ENCODE measurements at regions not wholly inside any gene's neighbourhood (a gene's known extent, or its start where the extent isn't known, plus 50 kb on each side); places are given as distances from the start of the nearest gene placed in this dataset.

DNA sequence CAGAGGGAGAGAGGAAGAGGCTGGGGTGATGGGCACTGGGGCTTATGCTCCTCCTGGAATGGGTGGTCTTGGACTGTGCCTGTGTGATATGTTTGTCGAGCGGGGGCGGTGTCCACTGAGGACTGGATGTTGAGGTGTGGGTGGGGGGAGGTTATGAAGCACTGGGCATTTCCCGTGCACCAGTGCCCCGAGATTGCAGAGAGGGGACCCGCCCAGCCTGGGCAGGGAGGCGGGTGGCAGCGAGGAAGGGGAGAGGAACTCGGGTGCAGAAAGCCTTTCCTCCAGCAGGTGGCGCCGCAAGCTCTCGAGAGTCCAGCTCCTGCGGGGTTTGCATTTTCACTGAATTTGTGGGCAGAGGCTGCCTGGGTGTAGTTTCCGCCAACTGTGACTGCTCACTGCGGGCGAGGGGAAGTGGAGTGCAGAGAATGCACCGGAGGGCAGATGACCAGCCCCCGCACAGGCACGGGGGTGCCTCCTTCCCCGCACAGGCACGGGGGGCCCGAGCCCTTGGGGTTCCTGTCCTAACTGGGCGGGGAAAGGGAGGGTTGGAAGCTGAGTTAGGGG, 190.6 kb downstream of the SEC14L1 start (continued):
- TF ChIP-seq, protein P1, sequence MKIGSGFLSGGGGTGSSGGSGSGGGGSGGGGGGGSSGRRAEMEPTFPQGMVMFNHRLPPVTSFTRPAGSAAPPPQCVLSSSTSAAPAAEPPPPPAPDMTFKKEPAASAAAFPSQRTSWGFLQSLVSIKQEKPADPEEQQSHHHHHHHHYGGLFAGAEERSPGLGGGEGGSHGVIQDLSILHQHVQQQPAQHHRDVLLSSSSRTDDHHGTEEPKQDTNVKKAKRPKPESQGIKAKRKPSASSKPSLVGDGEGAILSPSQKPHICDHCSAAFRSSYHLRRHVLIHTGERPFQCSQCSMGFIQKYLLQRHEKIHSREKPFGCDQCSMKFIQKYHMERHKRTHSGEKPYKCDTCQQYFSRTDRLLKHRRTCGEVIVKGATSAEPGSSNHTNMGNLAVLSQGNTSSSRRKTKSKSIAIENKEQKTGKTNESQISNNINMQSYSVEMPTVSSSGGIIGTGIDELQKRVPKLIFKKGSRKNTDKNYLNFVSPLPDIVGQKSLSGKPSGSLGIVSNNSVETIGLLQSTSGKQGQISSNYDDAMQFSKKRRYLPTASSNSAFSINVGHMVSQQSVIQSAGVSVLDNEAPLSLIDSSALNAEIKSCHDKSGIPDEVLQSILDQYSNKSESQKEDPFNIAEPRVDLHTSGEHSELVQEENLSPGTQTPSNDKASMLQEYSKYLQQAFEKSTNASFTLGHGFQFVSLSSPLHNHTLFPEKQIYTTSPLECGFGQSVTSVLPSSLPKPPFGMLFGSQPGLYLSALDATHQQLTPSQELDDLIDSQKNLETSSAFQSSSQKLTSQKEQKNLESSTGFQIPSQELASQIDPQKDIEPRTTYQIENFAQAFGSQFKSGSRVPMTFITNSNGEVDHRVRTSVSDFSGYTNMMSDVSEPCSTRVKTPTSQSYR (CRISPR knock-in tag; IDR thresholded peaks at IDR 0.05; ENCODE audit: borderline replicate concordance), result no peak
- TF ChIP-seq SMAD9 (CRISPR knock-in tag; IDR thresholded peaks at IDR 0.05) (no peak), GABPA (IDR thresholded peaks at IDR 0.05; ENCODE audit: low read depth, low read length) (no peak), GABPA (CRISPR knock-in tag; IDR thresholded peaks at IDR 0.05; ENCODE audit: low read depth) (no peak), FOXO1 (CRISPR knock-in tag; IDR thresholded peaks at IDR 0.05) (peak; percentile 33; the same call in 1 of the 2 replicates), IRF2 (CRISPR knock-in tag; IDR thresholded peaks at IDR 0.05) (peak; percentile 52; the same call in 1 of the 2 replicates), ELF1 (CRISPR knock-in tag; IDR thresholded peaks at IDR 0.05) (peak; percentile 33; the same call in 1 of the 2 replicates), HDAC2 (CRISPR knock-in tag; IDR thresholded peaks at IDR 0.05) (peak; percentile 72; the same call in 1 of the 2 replicates), MYPOP (CRISPR knock-in tag; IDR thresholded peaks at IDR 0.05) (peak; percentile 66; the same call in 1 of the 2 replicates), KDM5B (CRISPR knock-in tag; IDR thresholded peaks at IDR 0.05; ENCODE audit: borderline replicate concordance) (peak; percentile 60; the same call in 1 of the 2 replicates), TARDBP (CRISPR knock-in tag; IDR thresholded peaks at IDR 0.05) (no peak; the same call in 1 of the 2 replicates), ZNF879 (CRISPR knock-in tag; IDR thresholded peaks at IDR 0.05) (no peak), XRCC5 (optimal IDR thresholded peaks at IDR 0.05; ENCODE audit: low read length) (peak; percentile 96), ZNF792 (CRISPR knock-in tag; IDR thresholded peaks at IDR 0.05) (0 out of 2 replicates have a peak, but pooled peaks have one; percentile 22), RARA (CRISPR knock-in tag; IDR thresholded peaks at IDR 0.05) (peak; percentile 39), MTA1 (CRISPR knock-in tag; IDR thresholded peaks at IDR 0.05; ENCODE audit: borderline replicate concordance) (no peak), BRD4 (CRISPR knock-in tag; IDR thresholded peaks at IDR 0.05) (no peak), HMGXB3 (CRISPR knock-in tag; IDR thresholded peaks at IDR 0.05; ENCODE audit: borderline replicate concordance) (0 out of 2 replicates have a peak, but pooled peaks have one; percentile 37), ZNF780A (CRISPR knock-in tag; IDR thresholded peaks at IDR 0.05) (no peak), REL (CRISPR knock-in tag; conservative IDR thresholded peaks at IDR 0.05) (no peak)
- TF ChIP-seq, protein P2, sequence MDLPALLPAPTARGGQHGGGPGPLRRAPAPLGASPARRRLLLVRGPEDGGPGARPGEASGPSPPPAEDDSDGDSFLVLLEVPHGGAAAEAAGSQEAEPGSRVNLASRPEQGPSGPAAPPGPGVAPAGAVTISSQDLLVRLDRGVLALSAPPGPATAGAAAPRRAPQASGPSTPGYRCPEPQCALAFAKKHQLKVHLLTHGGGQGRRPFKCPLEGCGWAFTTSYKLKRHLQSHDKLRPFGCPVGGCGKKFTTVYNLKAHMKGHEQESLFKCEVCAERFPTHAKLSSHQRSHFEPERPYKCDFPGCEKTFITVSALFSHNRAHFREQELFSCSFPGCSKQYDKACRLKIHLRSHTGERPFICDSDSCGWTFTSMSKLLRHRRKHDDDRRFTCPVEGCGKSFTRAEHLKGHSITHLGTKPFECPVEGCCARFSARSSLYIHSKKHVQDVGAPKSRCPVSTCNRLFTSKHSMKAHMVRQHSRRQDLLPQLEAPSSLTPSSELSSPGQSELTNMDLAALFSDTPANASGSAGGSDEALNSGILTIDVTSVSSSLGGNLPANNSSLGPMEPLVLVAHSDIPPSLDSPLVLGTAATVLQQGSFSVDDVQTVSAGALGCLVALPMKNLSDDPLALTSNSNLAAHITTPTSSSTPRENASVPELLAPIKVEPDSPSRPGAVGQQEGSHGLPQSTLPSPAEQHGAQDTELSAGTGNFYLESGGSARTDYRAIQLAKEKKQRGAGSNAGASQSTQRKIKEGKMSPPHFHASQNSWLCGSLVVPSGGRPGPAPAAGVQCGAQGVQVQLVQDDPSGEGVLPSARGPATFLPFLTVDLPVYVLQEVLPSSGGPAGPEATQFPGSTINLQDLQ (CRISPR knock-in tag; IDR thresholded peaks at IDR 0.05), result no peak

Measured in HepG2 (cell line).